GM19438 (cell line): ENCODE measurements at regions not wholly inside any gene's neighbourhood (a gene's known extent, or its start where the extent isn't known, plus 50 kb on each side); places are given as distances from the start of the nearest gene placed in this dataset.

Source experiments
- ATAC-seq: cut with Tn5 transposase; IDR thresholded peaks from one replicate; pipeline ENCODE4 v1.9.1; 2021; ENCODE audit warnings: low read depth; ENCODE audit not compliant: unreplicated experiment

GRCh38 chr13:105827111-105827809 is 708.2 kb downstream of the EFNB2 start:
- ATAC-seq, result no peak

- ATAC-seq, result no peak
Measured at GRCh38 chr13:105825071-105825470, 710.4 kb downstream of the EFNB2 start.

- no peak for ATAC-seq
Measured at GRCh38 chr13:105821337-105821736, 714.1 kb downstream of the EFNB2 start.

GRCh38 chr13:105820415-105820814 is 715.0 kb downstream of the EFNB2 start:
- ATAC-seq, result no peak

DNA sequence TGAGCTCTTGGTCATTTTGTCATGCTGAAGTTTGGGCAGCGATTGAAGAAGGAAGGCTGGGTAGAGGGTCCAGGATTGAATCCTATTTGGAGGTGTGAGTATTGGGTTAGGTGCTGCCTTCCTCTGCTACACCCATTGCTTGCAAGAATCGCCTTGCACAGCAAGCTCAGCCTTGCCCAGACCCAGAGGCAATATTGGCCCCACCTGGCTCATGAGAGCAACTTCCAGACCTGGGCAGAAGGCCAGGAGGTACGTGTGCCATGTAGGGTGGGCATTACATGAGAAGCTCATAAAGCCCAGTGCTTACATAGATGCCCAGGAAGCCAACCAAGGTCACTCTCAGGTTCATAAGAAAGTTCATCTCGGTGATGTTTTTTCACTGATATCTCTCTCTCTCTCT is 718.0 kb downstream of the EFNB2 start:
- no peak for ATAC-seq

- ATAC-seq, result no peak
Measured at GRCh38 chr13:105816994-105817393, 718.5 kb downstream of the EFNB2 start.

DNA sequence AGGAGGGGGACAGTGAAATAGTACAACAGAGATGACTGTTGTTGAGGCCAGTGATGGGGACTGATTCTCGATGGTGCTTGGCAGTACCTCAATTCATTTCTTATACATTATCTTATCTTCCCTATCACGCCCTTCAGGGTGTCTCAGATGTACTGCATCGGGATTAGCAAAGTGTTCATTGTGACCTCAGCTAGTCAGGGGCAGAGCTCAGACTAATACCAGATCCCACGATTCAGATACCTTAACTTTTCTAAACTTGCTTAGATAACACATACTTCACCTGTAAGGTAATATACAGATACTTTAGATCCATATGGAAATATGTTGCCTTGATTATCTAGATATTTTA is 720.6 kb downstream of the EFNB2 start:
- ATAC-seq, result no peak

- ATAC-seq, result no peak
Measured at GRCh38 chr13:105814219-105814901, 721.1 kb downstream of the EFNB2 start.

- ATAC-seq, result no peak
Measured at GRCh38 chr13:105806628-105806920, 728.9 kb downstream of the EFNB2 start.

GRCh38 chr13:105805892-105806627 is 729.4 kb downstream of the EFNB2 start:
- no peak for ATAC-seq

- ATAC-seq, result no peak
Measured at GRCh38 chr13:105804561-105805190, 730.8 kb downstream of the EFNB2 start.

DNA sequence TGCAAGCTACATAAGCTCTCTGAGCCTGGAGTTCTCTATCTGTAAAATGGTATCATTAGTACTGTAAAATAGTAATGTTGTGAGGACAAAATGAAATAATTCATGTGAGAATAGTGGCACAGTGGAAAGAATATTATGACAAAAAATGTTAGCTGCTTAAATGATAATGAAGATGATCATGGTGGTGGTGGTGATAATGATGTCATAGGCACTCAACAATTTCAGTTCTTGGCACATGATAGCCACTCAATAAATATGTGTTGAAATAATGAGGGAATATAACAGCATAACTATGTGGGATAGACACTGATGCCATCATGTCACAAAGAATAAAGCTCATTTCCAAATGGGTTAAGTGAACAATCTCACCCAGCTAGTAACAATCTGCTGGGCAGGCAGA is 736.3 kb downstream of the EFNB2 start:
- ATAC-seq, result no peak

DNA sequence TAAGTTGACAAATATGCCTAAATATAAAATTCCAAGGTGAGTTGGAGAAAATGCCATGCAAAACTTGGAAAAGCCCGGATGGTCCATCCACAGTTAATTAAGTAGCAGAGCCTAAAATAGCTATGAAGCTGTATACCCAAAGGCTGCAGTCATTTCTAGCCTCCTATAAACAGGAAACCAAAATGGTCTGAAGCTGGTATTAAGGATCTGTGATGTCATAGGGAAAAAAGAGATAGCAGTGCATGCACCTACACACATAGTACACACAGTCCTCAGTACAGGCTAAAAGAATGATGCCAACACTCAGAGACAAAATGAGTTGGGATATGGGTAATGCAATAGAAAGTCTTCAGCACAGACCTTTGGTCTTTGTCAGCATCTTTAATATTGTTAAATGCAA is 736.9 kb downstream of the EFNB2 start:
- no peak for ATAC-seq

- no peak for ATAC-seq
Measured at GRCh38 chr13:105796081-105796480, 739.4 kb downstream of the EFNB2 start.

GRCh38 chr13:105790923-105791322 is 744.5 kb downstream of the EFNB2 start:
- no peak for ATAC-seq

GRCh38 chr13:105788530-105788929 is 746.9 kb downstream of the EFNB2 start:
- ATAC-seq, result no peak

DNA sequence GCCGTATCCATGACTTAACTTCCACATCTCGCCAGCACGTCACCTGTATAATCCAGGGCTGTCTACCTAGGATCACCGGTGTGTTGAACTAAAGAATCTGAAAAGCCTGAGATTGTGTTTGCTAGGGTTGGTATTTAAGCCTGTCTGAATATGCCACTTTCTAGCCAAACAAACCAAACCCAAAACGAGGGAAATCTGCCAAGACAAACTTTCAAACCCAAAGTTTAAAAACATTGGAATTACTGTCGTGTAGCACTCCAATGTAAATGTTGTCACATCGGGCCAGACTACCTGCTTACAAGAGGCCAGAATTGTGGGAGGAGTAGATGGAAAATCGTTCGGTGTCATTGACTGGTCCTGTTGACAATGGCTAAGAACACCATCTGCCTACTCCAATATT is 747.8 kb downstream of the EFNB2 start:
- no peak for ATAC-seq

GRCh38 chr13:105785436-105785835 is 750.0 kb downstream of the EFNB2 start:
- ATAC-seq, result no peak

- no peak for ATAC-seq
Measured at GRCh38 chr13:105783261-105783660, 752.2 kb downstream of the EFNB2 start.

DNA sequence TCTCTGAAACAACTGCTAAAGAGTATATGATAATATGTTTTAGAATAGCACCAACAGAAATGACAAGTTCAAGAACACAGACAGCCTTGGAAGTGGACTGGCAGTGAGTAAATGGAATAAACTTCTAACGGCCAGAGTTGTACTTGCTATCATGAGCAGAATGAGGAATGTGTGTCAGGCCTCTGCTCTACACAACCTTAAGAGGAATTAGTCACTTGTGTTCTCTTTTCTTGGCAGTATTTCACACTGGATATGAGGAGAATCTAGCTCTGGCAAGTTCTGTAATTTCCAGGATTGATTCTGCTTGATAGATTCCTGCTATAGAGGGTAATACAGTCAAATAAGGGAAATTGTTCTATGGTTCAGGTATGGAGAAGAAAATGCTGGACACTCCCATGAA is 757.3 kb downstream of the EFNB2 start:
- no peak for ATAC-seq

GRCh38 chr13:105774739-105775460 is 760.6 kb downstream of the EFNB2 start:
- no peak for ATAC-seq
